ENCODE measurements at regions not wholly inside any gene's neighbourhood (a gene's known extent, or its start where the extent isn't known, plus 50 kb on each side); places are given as distances from the start of the nearest gene placed in this dataset.

DNA sequence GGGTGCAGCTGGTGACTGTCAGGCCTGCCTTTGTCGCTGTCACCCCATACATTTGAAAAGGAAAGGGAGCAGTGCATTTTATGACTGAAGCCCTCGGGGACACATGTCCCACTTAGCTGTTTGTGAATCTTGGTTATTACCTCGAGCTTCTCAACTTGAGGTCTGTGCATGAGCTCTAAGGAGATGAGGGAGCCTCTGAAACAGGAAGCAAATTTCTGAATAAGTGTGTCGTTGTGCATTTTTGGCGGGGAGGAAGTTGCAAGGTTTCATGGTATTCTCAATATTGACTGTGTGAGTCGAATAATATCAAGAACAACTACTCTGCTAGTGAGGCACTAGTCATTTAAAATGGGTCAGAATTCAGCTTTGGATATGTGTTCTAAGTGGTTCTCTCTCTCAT lies 149.7 kb upstream of the PLET1 start:
- no peak for TF ChIP-seq POLR2A (IDR thresholded peaks at IDR 0.05)
- TF ChIP-seq, protein P1, sequence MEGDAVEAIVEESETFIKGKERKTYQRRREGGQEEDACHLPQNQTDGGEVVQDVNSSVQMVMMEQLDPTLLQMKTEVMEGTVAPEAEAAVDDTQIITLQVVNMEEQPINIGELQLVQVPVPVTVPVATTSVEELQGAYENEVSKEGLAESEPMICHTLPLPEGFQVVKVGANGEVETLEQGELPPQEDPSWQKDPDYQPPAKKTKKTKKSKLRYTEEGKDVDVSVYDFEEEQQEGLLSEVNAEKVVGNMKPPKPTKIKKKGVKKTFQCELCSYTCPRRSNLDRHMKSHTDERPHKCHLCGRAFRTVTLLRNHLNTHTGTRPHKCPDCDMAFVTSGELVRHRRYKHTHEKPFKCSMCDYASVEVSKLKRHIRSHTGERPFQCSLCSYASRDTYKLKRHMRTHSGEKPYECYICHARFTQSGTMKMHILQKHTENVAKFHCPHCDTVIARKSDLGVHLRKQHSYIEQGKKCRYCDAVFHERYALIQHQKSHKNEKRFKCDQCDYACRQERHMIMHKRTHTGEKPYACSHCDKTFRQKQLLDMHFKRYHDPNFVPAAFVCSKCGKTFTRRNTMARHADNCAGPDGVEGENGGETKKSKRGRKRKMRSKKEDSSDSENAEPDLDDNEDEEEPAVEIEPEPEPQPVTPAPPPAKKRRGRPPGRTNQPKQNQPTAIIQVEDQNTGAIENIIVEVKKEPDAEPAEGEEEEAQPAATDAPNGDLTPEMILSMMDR (IDR thresholded peaks at IDR 0.05), result no peak

Measured in vagina (tissue), 2 donors.